H1 (cell line): ENCODE measurements at regions not wholly inside any gene's neighbourhood (a gene's known extent, or its start where the extent isn't known, plus 50 kb on each side); places are given as distances from the start of the nearest gene placed in this dataset.

ENCODE experiments used
- POU5F1 ChIP-seq: IDR thresholded peaks from 2 replicates; pipeline ENCODE4 v1.6.1; 2011; ENCODE audit warnings: low read depth, mild to moderate bottlenecking, low read length, moderate library complexity
- YY1 ChIP-seq: IDR thresholded peaks from 2 replicates; pipeline ENCODE4 v1.6.1; 2011; ENCODE audit warnings: low read depth, mild to moderate bottlenecking, low read length
- TF ChIP-seq, protein P1 (sequence below): IDR thresholded peaks from 2 replicates; pipeline ENCODE4 v1.6.1; 2012; ENCODE audit warnings: inconsistent platforms

- TF ChIP-seq, protein P1, sequence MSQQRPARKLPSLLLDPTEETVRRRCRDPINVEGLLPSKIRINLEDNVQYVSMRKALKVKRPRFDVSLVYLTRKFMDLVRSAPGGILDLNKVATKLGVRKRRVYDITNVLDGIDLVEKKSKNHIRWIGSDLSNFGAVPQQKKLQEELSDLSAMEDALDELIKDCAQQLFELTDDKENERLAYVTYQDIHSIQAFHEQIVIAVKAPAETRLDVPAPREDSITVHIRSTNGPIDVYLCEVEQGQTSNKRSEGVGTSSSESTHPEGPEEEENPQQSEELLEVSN: no peak
- TF ChIP-seq POU5F1: no peak
- TF ChIP-seq YY1: no peak
Measured at GRCh38 chr10:28942012-28942411, 264.7 kb downstream of the BAMBI start (continued).
